A673 (cell line): ENCODE measurements at regions not wholly inside any gene's neighbourhood (a gene's known extent, or its start where the extent isn't known, plus 50 kb on each side); places are given as distances from the start of the nearest gene placed in this dataset.

ENCODE experiments used
- CTCF ChIP-seq: fragments of 300-800, 200-600 bp; sonication (generic); conservative IDR thresholded peaks from 2 replicates; pipeline ENCODE4 v1.5.1; 2017; ENCODE audit warnings: low read depth, mild to moderate bottlenecking, antibody characterized with exemption, low read length, moderate library complexity, mixed read lengths
- EZH2 ChIP-seq: fragments of 200-600 bp; sonication (generic); IDR thresholded peaks from 2 replicates; pipeline ENCODE4 v1.6.1; 2017; ENCODE audit warnings: borderline replicate concordance, low read depth, mild to moderate bottlenecking, mixed read lengths, antibody characterized with exemption, low read length; ENCODE audit not compliant: poor library complexity, severe bottlenecking

GRCh38 chr21:26227130-26227529, 56.6 kb upstream of the APP start:
- TF ChIP-seq CTCF (no peak), EZH2 (no peak)
